Fibroblast of skin of abdomen (primary cell): ENCODE measurements at regions not wholly inside any gene's neighbourhood (a gene's known extent, or its start where the extent isn't known, plus 50 kb on each side); places are given as distances from the start of the nearest gene placed in this dataset.
"Not testable (repeated sequence)": the region's sequence is repeated elsewhere in the genome, so short reads cannot be mapped to it uniquely, and the experiment has no call there.

Source experiments
- DNase-seq: peaks from one replicate; pipeline ENCODE4 v3.0.0-alpha.2; 2013

DNA sequence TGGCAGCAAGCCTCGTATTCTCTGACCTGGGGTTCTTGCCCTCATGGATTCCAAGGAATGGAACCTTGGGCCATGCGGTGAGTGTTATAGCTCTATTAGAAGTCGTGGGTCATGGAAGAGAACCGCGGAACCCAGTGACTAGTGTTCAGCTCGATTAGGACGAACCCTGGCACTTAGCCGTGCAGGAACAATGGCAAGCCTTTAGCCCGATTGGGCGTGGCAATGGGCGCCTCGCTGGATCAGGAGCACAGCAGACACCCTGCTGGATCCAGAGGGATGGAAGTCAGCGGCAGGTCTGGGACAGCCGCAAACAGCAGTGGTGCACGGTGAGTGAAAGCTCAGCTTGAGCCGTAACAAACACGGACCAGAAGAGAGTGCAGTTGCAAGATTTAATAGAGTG is 1053.9 kb upstream of the SLIT2 start:
- not testable (repeated sequence) for DNase-seq

DNA sequence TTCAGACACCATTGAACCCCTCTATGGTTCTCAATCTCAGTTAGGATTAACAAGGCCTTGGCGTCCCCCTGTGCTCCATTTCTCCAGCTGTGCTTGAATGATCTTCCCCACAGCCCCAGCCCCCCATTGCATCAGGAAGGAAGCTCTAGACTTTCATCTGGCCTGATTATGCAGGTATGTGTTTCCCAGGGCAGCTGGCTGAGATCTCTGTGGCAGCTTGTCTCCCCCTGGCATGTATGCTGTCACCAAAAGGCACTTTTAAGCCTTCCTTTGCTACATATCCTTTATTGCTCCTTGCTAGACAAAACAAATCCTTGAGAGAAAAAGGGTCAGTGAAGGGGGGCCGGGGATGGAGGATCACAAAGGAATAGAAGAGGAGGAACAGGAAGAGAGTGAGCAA is 1056.0 kb upstream of the SLIT2 start:
- no peak for DNase-seq

DNA sequence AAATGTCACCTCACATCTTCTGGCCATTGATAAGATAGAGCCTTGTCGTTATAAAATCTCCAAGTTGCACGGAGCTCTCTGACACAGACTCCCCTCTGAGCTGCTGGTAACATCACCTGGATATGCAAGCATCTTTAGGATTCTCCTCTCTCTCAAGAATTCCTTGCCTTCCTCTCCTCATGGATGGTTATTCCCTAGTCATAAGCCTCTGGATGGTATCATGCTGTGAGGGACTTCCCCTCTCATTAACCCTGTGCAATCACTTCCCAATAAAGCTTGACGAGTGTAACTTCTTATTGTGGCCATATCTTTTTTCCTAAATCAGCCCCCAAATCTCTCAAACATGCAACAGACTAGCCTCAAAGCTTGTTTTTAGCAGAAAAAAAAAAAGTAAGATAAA is 1057.0 kb upstream of the SLIT2 start:
- no peak for DNase-seq

DNA sequence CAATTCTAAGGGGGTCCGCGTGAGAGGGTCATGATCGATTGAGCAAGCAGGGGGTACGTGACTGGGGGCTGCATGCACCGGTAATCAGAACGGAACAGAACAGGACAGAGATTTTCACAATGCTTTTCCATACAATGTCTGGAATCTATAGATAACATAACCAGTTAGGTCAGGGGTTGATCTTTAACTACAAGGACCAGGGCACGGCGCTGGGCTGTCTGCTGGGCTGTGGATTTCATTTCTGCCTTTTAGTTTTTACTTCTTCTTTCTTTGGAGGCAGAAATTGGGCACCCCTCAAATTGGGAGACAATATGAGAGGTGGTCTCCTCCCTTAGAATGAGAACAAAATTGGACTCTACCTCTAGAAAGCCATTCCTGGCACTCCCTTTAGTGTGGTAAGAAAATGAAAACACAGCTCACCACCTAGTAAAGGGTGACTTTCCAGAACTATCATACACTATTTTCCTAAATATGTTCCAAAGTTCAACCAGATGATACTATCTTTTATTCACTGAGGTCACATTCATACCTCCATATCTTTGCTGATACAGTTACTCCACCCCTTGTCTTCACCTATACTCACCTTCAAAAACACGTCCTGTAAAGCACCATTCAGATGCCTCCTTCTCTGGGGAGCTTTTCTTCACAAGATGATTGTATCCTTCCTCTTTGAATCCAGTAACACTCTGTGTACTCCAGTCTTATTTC is 1058.3 kb upstream of the SLIT2 start:
- DNase-seq: no peak

DNA sequence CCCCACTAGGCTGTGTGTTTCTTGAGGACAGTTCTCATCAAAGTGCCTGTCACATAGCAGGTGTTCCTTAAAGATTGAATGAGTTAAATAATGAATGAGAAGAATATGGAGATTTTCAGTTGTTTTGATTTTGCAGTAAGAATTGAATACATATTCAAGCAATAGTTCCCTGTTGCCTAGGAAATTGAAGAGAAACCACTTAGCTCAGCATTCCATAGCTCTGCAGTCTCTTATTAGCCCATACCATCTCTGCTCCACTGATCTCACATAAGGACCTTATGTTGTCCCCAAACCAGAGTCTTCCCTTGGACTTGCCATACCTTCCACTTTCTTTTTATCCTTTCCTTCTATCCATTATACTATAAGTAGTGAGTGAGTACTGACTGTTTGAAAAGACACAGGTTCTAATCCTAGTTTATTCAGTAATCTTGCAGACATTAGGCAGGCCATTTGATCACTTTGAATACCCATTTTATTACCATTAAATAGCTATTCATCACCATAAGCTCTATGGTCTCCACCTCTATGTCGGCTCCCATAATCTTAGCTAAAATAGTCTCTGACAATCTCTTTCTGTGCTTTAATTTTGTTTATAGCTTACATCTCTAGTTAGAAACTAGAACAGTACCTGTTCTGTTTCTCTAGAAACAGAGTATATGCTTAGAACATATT is 1059.6 kb upstream of the SLIT2 start:
- DNase-seq: no peak

DNA sequence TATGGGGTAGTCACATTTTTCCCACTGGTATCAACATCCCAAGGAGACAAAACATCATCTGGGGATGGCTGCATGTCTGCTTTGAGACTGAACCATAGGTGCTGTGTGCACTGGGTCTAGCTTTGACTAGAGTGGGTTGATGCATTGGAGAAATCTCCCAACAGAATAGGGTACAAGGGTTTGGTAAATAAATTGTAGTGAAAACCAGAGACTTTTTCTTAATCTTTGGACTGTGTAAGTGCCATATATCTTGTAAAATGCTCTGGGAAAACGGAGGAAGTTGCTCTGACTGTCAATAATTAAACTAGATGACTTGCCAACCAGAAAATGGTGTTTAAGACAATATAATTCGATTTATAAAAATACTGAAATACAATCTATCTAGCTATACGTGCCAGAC is 1064.0 kb upstream of the SLIT2 start:
- DNase-seq: no peak

DNA sequence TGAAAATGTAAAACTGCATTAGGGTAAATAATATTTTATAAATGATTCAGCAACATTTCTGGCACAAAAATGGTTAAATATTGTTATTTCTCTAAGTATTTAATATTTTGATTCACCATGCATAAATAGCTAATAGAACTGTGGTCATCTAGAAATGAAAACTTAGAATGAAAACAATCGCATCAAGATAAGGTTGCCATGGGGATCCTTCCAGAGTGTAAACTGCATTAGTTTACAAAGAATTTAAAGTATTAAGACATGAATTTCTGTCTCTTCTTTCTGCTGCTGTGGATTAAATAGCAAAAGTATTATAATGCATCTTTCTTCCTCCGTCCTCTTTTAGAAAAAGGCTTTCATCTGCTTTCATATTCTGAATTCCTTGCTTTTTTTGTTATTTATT is 1064.6 kb upstream of the SLIT2 start:
- no peak for DNase-seq

DNA sequence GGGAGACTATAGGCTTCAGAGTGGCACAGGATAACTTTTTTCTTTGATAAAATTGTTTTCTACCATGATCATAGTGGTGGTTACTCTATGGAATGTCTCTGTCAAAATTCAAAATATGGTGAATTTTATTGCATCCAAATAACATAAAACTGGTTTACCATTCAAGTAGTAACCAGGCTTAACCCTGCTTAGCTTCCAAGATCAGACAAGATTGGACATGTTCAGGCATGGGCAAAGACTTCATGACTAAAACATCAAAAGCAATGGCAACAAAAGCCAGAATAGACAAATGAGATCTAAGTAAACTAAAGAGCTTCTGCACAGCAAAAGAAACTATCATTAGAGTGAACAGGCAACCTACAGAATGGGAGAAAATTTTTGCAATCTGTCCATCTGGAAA is 1070.1 kb upstream of the SLIT2 start:
- not testable (repeated sequence) for DNase-seq

DNA sequence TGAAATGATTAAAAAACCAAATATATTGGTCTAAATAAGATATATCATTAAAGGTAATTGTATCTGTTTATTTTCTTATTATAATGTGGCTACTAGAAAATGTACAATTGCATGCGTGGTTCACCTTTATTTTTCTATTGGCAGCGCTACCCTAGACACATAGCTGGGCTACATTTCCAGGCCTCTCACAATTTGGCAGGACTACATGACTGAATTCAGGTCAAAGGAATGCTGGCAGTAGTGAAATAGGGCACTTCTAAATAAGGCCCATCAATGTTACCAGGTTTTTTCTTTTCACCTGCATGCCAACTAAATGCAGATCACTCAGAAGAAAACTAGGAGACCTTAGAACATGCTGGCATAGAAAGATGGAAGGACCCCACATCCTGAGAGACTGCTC is 1072.9 kb upstream of the SLIT2 start:
- no peak for DNase-seq

DNA sequence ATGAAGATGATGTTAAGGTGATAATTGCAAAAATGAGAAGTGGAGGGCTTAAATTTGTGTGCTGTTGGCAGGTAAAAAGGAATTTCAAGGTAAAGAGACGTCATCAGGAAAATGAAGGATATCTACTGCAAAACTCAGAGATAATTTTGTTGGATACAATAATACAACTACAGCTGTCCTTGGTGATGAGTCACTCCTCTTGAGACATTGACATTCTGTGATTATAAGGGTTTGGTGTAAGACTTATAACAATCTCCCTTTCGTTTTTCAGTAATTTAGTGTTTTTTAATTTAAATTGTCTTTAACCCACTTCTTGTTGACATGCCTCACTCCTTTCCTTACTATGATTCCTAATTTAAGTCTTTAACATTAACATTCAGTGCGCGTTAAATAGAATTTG is 1074.1 kb upstream of the SLIT2 start:
- no peak for DNase-seq

DNA sequence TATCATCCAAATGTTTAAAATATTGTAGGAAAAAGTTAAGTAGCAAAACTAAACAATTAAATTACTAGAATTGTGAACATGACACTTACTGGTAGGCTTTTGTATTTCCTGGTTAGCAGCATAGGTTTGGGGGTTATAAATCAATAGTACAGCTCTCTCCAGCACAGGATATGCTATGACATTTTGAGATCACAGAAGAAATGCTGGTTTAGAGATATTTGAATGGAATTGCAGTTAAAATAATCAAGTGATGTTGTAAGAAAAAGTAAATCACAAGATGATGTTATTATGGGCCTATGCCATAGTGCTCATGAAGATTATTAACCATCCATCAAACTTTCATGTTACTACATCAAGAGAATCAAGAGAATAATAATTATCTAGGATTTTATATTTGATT is 1079.9 kb upstream of the SLIT2 start:
- no peak for DNase-seq

DNA sequence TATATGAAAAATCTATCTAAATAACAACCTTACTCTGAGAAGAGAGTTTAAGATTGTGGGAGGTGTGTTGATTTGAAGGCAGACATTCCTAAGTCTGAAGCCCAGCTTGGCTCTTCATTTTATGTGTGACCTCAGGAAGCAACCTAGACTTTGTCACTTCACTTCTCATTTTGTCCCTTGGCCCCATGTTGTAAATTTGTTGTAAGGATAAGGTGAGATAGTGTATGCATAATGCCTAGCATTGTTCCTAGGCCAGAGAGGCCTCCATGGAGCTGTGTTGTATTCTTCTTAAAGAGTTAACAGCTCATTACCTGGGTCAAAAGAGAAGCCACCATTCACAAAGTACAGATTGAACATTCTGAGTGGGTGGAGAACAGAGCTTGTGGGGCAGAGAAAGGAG is 1084.4 kb upstream of the SLIT2 start:
- DNase-seq: no peak

DNA sequence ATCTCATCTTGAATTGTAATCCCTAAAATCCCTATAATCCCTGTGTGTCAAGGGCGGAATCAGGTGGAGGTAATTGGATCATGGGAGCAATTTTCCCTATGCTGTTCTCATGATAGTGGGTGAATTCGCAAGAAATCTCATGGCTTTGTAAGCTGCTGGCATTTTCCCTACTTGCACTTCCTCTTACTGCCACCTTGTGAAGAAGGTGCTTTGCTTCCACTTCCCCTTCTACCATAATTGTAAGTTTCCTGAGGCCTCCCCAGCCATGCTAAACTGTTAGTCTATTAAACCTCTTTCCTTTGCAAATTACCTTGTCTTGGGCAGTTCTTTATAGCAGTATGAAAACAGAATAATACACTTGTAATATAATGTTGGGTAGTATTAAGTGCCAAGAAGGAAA is 1087.4 kb upstream of the SLIT2 start:
- DNase-seq: no peak

DNA sequence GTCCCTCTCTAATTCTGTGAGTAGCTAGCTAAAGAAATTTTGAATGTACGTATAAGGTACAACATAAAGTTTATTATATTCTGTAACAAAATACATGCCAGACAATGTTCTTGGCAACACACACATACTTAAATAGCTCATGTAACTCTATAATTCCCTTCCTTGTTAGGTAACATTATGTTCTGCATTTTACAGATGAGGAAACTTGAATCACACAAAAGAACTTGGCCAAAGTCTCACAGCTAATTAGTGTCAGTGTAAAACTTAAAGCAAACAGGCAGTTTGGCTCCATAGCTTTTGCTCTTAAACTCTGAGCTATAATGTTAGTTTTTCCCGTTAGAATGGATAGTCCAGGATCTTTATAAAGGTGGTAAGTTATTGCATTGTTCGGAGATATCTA is 1091.8 kb upstream of the SLIT2 start:
- no peak for DNase-seq

DNA sequence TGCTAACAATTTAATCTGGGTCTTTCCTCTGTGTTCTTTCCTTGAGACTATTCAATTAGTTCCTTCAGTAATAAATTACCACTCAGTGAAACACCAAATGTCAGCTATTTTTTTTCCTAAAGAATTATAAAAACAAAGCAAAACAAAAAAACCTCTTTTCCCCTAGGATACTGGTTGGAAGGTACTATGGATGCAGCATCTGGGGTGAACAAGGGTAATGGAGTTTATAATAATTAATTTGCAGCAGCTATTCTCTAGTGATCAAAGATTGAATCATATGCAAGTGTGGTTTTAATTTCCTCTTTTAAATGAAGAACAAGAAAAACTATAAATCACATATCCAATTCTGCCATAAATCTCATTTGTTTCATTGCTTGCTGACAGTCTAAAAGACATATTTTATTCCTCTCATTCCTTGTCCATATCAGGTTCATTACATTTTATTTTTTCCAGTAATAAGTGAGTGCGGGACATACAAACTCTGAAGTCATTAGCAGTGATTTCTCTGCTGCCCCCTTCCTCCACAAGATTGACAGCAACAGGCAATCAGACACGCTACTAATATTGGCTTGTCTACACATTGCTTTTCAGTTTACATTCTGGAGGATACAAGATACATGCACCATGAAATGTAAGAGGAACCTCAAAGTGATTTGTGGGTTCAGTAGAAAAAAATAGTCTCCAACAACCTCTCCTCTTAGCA is 1093.4 kb upstream of the SLIT2 start:
- peak; percentile 35 for DNase-seq

DNA sequence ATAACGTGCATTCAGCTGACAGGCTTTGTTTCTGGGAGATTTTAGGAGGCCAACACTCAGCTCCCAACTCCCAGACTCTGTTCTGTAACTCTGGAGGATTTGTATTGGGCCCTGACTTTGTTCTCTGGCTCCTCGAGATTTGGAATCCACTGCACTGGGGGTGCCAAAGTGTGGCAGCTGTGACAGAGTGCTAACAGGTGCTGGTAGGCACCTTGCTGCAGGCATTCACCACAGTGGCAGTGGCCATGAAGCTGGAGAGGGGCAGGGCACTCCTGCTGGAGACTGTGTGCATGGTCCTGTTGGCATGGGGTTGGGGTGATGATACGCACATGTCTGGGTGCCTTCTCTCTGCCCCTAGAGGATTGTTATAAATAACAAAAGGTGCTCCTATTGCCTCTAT is 1094.9 kb upstream of the SLIT2 start:
- no peak for DNase-seq

DNA sequence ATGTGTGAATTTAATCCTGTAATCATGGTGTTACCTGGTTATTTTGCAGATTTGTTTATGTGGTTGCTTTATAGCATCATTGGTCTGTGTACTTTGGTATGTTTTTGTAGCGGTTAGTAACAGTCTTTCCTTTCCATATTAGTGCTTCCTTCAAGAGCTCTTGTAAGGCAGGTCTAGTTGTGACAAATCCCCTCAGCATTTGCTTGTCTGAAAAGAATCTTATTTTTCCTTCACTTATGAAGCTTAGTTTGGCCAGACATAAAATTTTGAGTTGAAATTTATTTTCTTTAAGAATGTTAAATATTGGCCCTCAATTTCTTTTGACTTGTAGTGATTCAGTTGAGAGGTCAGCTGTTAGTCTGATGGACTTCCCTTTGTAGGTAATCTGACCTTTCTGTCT is 1096.1 kb upstream of the SLIT2 start:
- DNase-seq: no peak

DNA sequence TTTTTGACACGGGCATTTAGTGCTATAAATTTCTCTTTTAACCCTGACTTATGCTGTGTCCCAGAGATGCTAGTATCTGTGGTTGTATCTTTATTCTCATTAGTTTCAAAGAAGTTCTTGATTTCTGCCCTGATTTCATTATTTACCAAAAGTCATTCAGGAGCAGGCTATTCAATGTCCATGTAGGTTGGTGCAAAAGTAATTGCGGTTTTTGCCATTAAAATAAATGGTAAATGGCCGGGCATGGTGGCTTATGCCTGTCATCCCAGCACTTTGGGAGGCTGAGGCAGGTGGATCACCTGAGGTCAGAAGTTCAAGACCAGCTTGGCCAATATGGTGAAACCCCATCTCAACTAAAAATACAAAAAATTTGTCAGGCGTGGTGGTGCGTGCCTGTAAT is 1097.4 kb upstream of the SLIT2 start:
- not testable (repeated sequence) for DNase-seq

DNA sequence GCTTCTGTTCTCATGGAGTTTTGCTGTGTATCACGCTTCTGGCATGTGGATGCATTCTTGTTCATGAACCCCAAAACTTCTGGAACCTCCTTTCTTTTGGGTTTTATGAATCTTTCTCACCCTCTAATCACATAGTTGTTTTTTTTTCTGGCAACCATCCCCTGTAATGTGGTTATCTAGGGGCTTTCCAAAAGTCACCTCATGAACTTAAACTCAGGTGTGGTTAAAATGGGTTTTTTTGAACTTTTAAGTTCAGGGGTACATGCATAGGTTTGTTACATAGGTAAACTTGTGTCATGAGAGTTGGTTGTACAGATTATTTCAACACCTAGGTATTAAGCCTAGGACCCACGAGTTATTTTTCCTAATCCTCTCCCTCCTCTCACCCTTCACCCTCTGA is 1099.4 kb upstream of the SLIT2 start:
- DNase-seq: no peak

DNA sequence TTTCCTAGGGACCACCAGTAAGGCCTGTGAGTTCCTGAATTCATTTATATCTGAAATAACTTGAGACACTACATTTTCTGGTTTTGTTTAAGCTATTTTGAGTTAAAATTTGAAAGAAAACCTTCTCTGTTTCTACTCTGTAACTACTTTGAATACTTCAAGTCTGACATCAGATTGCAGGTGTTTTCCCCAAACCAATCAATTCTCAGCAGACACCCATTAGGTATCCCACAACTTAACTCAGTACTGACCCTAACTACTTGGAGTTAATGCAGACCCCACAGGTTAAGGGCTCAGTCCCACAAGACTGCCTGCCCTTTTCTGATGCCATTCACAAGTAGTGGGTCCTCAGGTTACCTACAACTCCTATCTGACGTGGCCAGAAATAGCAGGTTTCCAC is 1100.0 kb upstream of the SLIT2 start:
- DNase-seq: no peak

DNA sequence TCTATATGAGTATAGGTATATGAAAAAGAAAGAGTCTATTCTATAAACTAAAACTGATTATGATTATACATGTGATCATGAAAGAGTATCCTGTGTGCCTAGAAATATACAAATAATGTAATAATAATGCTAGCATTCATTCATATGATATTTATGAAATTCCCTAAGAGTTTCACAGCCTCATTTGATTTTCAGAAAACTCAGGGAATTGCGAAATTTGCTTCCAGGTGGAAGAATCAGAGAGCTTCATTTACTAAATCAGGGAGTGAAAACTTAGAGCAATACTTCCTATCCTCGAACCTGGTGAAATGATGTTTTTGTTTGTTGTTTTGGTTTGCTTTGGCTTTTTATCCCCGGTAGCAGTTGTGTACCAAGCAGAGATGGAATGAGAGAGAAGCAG is 1105.7 kb upstream of the SLIT2 start:
- no peak for DNase-seq

DNA sequence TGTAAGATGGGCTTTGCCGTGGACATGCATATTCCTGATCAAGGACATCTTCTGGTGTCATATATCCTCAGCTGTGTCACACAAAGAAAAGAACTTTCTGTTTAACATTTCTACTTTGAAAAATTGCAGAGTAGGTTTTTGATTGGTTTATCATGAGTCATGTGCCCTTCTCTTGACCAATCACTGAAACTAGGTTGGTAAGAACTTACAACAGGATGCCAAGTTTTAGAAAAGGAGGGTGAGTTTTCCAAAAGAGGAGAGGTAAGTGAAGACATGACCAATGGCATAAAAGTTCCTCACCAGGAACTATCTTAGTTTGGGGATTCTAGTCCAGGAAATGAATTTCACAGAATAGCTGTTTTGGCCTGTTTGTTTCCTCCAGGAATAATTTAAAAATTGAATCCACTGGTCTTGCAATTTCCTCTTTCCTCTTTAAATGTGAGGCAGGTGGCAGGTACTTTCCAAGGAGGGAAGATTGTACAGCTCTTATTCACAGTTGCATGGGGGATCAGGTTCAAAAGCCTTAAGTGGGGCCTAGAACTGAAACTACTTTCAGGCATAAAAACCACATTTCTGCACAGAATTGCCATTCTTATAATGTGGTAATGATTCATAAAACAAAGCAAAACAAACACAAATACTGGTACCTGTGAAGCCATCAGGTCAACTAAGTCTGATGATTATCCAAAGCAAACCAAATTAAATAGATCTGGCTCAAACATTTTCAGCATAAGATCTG is 1114.5 kb upstream of the LCORL start:
- DNase-seq: no peak

DNA sequence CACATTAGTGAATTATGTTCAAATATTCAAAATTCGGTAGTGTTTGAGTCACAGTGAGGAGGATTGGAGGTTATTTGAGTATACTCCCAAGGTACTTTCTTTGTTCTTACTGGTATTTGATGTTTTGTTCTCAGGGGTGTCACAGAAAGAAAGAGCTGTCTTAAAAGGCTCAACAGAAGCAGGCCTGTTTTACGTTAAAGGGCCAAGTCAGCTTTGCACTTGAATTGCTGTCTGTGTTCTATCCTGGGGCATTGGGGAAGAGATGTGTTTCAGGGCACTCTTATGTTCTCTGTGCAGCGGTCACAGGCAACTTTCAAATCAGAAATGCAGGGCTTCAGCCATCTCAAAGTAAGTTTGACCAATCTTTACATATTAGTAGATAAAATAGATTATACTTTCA is 1113.1 kb upstream of the LCORL start:
- DNase-seq: no peak
